ENCODE measurements at regions not wholly inside any gene's neighbourhood (a gene's known extent, or its start where the extent isn't known, plus 50 kb on each side); places are given as distances from the start of the nearest gene placed in this dataset.

DNA sequence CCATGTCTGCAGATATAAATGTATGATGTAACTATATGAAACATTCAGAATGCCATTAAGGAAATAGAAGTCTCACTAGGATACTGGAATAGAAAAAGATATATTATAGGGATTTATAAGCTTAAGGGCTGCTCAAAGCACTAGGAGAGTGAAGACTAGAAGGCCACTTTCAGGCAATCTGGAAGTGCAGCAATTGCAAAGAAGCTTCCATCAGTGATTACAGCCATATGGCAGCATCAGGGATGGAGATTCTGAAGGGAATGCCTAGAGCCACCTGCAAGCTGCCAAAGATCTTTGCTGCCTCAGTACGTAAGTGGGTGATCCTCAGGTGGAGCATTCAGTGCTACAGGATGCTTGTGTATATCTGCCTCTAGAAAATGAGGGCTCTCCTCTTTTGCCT lies 796.2 kb upstream of the EPHA7 start:
- H3K27ac ChIP-seq = no peak overlapping the region
- H3K9me3 ChIP-seq (replicated peaks in 1 of 3) = no peaks in the 10 kb centered on the region
- intact Hi-C loops (cut with DNase I) = no loop called here
- H3K36me3 ChIP-seq (replicated peaks in 1 of 2) = no peaks in the 10 kb centered on the region
- H3K4me3 ChIP-seq = no peak overlapping the region
- WGBS, 4 donors = 58 to 91% (median 70%) methylated on average over 1 of the region's 1 CpG
- no peaks in the 10 kb centered on the region for H3K4me1 ChIP-seq (replicated peaks in 1 of 2)
- no peak for TF ChIP-seq POLR2A (IDR thresholded peaks at IDR 0.05)
- TF ChIP-seq, protein P1, sequence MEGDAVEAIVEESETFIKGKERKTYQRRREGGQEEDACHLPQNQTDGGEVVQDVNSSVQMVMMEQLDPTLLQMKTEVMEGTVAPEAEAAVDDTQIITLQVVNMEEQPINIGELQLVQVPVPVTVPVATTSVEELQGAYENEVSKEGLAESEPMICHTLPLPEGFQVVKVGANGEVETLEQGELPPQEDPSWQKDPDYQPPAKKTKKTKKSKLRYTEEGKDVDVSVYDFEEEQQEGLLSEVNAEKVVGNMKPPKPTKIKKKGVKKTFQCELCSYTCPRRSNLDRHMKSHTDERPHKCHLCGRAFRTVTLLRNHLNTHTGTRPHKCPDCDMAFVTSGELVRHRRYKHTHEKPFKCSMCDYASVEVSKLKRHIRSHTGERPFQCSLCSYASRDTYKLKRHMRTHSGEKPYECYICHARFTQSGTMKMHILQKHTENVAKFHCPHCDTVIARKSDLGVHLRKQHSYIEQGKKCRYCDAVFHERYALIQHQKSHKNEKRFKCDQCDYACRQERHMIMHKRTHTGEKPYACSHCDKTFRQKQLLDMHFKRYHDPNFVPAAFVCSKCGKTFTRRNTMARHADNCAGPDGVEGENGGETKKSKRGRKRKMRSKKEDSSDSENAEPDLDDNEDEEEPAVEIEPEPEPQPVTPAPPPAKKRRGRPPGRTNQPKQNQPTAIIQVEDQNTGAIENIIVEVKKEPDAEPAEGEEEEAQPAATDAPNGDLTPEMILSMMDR (IDR thresholded peaks at IDR 0.05) = no peak
- H3K27me3 ChIP-seq = no peaks in the 10 kb centered on the region
- DNase-seq = no peak

DNA sequence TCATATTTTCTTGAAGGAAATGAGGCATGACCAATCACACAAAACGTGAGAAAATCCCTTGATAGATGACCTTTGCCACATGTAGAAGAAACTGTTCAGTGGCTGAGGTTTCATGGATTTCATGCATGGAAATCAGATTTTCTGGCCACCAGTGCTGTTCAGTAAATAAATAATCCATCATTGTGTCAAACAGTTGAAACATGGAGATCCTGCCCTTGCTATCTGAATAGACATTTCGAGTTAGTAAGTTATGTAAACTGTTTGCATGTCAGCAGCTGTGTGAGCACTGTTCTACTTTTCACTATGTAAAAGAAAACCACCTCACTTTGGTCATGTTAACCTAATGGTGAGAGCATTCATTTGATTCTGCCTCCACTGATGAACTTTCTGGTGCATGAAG lies 793.9 kb upstream of the EPHA7 start:
- no peak for TF ChIP-seq POLR2A (IDR thresholded peaks at IDR 0.05)
- TF ChIP-seq, protein P1 (IDR thresholded peaks at IDR 0.05) = no peak
- intact Hi-C loops (cut with DNase I) = no loop called here
- H3K27me3 ChIP-seq = no peaks in the 10 kb centered on the region
- no peaks in the 10 kb centered on the region for H3K36me3 ChIP-seq (replicated peaks in 1 of 2)
- H3K27ac ChIP-seq = no peak overlapping the region
- no peak for DNase-seq
- no peaks in the 10 kb centered on the region for H3K4me1 ChIP-seq (replicated peaks in 1 of 2)
- H3K9me3 ChIP-seq (replicated peaks in 1 of 3) = no peaks in the 10 kb centered on the region
- WGBS, 4 donors = 19 to 29% (median 22%) methylated on average over 2 of the region's 2 CpGs
- H3K4me3 ChIP-seq = no peak overlapping the region

DNA sequence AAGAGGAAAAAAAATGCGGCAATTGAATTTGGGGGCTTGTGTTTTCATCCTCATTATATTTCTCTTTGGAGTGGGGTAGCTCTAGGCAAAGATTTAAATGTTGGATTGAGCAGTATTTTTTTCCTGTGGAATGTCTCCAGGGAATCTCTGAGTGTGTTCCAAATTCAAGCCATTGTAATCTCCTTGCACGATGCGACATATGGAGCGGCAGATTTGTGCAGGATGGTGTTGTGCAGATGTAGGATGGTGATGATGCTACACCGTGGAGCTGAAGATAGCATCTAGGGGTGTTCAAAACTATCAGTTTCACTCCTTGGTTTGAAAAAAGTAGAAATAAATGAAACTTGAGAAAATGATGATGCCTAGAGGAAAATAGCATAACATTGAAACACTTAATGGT lies 777.5 kb upstream of the EPHA7 start:
- Histone ChIP-seq H3K27me3 (no peaks in the 10 kb centered on the region), H3K4me1 (replicated peaks in 1 of 2) (no peaks in the 10 kb centered on the region), H3K27ac (no peak overlapping the region), H3K9me3 (replicated peaks in 1 of 3) (no peaks in the 10 kb centered on the region), H3K4me3 (no peak overlapping the region), H3K36me3 (replicated peaks in 1 of 2) (no peaks in the 10 kb centered on the region)
- WGBS, 4 donors = 84 to 90% (median 87%) methylated on average over 5 of the region's 5 CpGs
- intact Hi-C loops (cut with DNase I) = no loop called here
- no peak for DNase-seq
- TF ChIP-seq POLR2A (IDR thresholded peaks at IDR 0.05) = no peak
- TF ChIP-seq, protein P1 (IDR thresholded peaks at IDR 0.05) = no peak

DNA sequence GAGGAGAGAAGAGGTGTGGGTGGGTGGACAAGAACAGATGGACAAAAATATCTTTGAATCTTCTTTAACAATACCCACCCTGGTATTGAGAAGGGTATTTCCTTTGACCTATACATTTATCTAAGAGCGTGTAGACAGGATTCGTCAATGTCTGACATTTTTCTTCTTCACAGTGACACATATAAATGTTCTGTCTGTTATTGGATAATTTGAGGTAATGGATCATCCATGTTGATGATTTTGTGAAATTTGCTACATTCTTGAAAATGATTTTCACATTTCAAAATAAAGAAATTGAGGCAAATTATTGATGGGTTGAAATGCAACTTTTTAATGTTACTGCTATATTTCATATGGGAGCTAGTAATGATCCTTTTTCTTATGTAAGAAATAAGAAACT lies 770.7 kb upstream of the EPHA7 start:
- TF ChIP-seq, protein P1 (IDR thresholded peaks at IDR 0.05) = no peak
- no peak for TF ChIP-seq POLR2A (IDR thresholded peaks at IDR 0.05)
- no peaks in the 10 kb centered on the region for H3K27me3 ChIP-seq
- H3K4me3 ChIP-seq = no peak overlapping the region
- no peaks in the 10 kb centered on the region for H3K4me1 ChIP-seq (replicated peaks in 1 of 2)
- intact Hi-C loops (cut with DNase I) = no loop called here
- no peak overlapping the region for H3K27ac ChIP-seq
- WGBS, 4 donors = 76 to 85% (median 80%) methylated on average over 2 of the region's 2 CpGs
- H3K36me3 ChIP-seq (replicated peaks in 1 of 2) = no peaks in the 10 kb centered on the region
- no peaks in the 10 kb centered on the region for H3K9me3 ChIP-seq (replicated peaks in 1 of 3)
- no peak for DNase-seq

Data from adrenal gland (tissue), 9 donors.